ENCODE measurements at regions not wholly inside any gene's neighbourhood (a gene's known extent, or its start where the extent isn't known, plus 50 kb on each side); places are given as distances from the start of the nearest gene placed in this dataset.

- TF ChIP-seq, protein P1, sequence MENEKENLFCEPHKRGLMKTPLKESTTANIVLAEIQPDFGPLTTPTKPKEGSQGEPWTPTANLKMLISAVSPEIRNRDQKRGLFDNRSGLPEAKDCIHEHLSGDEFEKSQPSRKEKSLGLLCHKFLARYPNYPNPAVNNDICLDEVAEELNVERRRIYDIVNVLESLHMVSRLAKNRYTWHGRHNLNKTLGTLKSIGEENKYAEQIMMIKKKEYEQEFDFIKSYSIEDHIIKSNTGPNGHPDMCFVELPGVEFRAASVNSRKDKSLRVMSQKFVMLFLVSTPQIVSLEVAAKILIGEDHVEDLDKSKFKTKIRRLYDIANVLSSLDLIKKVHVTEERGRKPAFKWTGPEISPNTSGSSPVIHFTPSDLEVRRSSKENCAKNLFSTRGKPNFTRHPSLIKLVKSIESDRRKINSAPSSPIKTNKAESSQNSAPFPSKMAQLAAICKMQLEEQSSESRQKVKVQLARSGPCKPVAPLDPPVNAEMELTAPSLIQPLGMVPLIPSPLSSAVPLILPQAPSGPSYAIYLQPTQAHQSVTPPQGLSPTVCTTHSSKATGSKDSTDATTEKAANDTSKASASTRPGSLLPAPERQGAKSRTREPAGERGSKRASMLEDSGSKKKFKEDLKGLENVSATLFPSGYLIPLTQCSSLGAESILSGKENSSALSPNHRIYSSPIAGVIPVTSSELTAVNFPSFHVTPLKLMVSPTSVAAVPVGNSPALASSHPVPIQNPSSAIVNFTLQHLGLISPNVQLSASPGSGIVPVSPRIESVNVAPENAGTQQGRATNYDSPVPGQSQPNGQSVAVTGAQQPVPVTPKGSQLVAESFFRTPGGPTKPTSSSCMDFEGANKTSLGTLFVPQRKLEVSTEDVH (IDR thresholded peaks at IDR 0.05; ENCODE audit: low read depth, partially characterized antibody) = no peak
- TF ChIP-seq CEBPZ (IDR thresholded peaks at IDR 0.05; ENCODE audit: low read depth, low read length) (no peak), ATF7 (IDR thresholded peaks at IDR 0.05; ENCODE audit: low read depth) (no peak), EZH2 (IDR thresholded peaks at IDR 0.05; ENCODE audit: borderline replicate concordance, control insufficient read depth, low read depth, low read length) (no peak), LARP7 (IDR thresholded peaks at IDR 0.05) (no peak), MAX (IDR thresholded peaks at IDR 0.05; ENCODE audit: low read depth, low read length) (no peak), MTA2 (IDR thresholded peaks at IDR 0.05; ENCODE audit: low read depth) (no peak), HSF1 (IDR thresholded peaks at IDR 0.05; ENCODE audit: low read depth, low read length) (no peak), POLR2AphosphoS5 (IDR thresholded peaks at IDR 0.05; ENCODE audit: low read length) (no peak), NFYA (IDR thresholded peaks at IDR 0.05; ENCODE audit: borderline replicate concordance, low read depth, low read length) (no peak), SREBF2 (IDR thresholded peaks at IDR 0.05; ENCODE audit: low read length) (no peak)
Observed at GRCh38 chr5:167112556-167112955, 1178.9 kb upstream of the WWC1 start (continued).

All from GM12878 (cell line).